SIG-M5 treated with dmso at 0.1 percent for 504 hours (cell line): ENCODE measurements at regions not wholly inside any gene's neighbourhood (a gene's known extent, or its start where the extent isn't known, plus 50 kb on each side); places are given as distances from the start of the nearest gene placed in this dataset.
A peak's percentile ranks its signal among the peaks of the same experiment; 100 is the strongest.
"Not testable (repeated sequence)": the region's sequence is repeated elsewhere in the genome, so short reads cannot be mapped to it uniquely, and the experiment has no call there.

Experiments
- DNase-seq: peaks from one replicate; lab custom pipeline; 2025; ENCODE audit not compliant: unreplicated experiment; lab: John Stamatoyannopoulos, UW

DNA sequence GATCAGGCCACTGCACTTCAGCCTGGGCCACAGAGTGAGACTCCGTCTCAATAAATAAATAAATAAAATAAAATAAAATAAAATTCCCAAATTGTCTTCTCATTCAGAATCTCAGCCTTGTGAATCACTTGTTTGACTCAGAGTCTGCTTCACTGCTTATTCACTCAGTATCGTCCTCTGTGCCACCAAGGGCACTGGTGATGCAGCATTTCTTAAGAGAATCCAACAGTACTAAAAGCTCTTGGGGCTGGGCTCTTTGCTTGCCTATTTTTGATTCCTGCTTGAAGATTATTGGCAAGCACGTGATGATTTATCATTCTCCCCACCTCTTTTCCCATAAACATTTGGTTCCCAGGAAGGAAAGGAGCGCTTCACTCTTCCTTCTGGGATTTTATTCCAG lies 54.8 kb upstream of the HMGB1 start:
- no peak for DNase-seq

DNA sequence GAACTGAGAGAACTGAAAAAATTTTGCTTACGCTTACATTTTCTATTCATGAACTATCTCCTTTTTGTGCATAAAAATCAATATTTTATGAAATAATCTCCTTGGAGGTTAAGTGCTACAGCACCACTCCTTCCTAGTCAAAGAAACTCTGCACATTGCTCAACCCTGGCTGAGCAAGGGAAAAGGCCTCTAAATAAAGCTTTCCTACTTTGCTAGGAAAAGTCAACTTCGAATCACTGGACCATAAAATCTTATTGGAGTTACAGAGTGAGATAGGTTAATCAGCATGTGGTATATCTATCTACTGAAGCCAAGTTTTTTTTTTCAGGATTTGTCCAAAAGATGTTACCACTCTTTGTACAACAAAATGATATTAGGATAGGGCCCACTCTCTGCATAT lies 57.5 kb upstream of the HMGB1 start:
- DNase-seq = no peak

DNA sequence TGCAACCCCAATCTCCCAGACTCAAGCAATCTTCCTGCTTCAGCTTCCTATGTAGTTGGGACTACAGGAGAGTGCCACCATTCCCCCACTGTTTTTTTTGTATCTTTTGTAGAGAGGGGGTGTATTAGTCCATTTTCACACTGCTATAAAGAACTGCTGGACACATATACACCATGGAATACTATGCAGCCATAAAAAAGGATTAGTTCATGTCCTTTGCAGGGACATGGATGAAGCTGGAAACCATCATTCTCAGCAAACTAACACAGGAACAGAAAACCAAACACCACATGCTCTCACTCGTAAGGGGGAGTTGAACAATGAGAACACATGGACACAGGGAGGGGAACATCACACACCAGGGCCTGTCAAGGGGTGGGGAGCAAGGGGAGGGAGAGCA lies 58.1 kb upstream of the HMGB1 start:
- not testable (repeated sequence) for DNase-seq

DNA sequence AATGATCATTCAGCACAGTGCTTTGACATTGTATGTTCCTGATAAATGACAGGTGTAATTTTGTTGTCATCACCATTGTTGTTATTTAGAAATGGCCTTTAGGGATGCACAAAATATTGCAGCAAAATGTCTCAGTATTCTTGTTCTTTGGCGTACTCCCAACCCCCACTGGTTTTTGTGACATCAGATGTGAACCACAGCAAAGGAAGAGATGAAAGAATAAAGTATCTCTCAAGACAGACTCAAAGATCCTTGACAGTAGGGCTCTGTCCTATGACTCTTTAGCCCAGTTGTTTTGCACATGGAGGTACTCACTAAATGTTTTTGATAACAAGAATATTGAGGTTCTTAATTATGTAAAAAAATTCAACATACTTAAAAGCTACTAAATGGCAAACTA lies 59.5 kb upstream of the HMGB1 start:
- not testable (repeated sequence) for DNase-seq

DNA sequence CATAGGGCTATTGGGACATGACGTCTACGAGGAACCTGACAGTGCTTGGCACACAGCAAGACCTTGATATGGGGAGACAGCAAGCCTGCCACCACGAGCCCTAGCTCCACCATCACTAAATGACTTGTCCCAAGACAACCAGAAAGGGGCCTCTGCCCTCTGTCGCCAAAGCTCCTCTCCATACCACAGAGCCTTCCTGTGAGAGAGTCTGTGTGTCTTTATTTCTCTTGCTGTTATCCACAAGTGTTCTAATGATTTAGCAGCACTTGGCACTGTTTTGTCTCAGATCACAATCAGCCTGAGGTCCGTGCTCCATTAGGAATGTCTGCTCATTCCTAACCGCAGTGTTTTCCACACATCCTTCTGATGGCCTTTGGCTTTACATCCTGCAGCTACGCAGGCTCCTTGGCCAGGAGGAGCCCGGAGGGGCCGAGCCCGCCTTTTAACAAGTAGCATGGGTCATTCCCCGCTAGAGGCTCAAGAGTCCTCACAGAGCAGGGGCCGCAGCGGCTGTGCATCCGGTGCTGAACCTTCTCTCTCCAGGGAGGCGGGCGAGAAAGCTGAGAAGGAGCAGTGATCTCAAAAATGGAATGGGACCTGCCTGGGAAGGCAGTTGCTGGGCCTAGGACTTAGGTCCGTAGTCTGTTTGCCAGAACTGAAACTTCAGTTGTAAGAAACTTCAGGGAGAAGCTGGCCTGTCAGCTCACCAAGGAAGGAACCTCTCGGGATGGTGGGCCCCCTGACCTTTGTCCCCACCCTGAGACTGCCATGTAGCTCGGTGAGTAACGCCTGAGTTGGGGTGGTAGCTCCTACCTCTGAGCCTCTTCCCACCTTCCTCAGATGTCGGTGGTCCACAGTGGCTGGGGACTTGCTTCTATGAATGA lies 61.1 kb upstream of the HMGB1 start:
- no peak for DNase-seq

DNA sequence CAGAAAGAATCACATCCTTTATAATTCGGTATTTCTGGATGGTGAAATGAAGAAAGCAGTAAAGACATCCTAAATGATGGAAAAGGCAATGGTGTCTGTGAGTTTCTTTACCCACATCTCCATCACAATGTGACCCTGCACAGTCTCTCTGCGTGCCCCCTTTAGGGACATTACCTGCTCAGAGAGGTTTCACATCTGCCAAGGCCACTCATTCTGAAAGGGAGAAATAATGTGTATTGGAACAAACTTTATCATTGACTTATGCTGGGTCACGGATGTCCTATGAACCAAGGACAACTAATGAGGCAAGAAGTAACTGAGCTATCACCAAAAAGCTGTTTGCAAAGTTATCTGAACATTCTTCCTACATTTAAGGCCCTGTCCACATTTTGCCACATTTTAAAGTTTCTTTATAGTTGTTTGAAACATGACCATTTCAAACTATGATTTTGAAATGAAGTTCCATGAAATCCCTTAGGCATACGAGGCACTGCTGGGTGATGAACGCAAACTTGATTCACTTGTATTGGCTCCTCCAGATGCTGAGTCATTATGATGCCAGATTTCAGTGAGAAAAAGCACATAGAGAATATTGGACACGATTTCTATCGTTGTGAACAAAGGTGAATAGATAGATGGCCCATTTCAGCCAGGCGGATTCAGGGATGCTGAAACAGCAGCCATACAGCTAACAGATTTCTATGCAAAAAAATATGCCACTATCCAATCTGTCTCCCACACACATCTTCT lies 63.5 kb upstream of the HMGB1 start:
- DNase-seq = no peak

DNA sequence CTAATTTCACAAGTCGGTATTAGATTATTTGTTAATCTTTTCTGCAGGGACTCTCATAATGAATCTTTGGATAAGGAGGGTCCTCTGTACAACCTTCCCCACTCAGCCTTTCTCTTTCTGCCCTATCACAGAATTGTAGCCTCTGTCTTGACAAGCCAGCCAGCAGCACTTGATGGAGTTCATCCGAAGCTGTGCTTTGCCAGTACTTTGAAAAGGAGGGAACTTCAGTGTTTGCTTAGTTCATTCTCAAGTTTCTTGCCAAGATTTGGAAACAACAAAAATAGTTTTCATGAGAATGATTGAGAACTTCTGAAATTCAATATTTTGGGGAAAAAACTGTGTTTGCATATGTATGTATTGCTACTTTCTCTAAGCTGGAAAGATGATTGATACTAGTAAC lies 69.3 kb upstream of the HMGB1 start:
- no peak for DNase-seq

DNA sequence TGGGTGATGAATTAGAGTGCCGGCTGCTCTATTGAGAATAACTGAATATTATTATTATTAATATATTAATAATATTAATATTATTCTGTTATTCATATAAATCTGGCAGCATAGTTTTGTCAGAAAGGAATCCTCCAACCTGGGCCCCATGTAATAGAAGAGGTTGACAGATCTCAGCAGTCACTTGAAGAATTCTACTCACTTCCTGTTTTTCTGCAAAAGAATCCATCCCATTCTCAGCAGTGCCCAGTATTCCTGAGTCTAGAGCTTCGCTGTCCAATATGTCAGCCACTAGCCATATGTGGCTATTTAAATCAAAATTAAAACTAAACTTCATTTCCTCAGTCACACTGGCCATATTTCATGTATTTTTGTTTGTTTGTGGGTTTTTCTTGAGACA lies 72.4 kb upstream of the USPL1 start:
- peak; percentile 9 for DNase-seq

DNA sequence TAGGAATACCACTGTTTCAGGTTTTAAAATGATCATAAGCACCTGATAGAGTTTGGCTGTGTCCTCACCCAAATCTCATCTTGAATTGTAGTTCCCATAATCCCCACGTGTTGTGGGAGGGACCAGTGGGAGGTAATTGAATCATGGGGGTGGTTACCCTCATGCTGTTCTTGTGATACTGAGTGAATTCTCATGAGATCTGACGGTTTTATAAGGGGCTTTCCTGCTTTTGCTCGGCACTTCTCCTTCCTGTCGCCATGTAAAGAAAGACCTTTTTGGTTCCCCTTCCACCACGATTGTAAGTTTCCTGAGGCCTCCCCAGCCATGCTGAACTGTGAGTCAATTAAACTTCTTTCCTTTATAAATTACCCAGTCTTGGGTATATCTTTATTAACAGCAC lies 69.7 kb upstream of the USPL1 start:
- DNase-seq = not testable (repeated sequence)

DNA sequence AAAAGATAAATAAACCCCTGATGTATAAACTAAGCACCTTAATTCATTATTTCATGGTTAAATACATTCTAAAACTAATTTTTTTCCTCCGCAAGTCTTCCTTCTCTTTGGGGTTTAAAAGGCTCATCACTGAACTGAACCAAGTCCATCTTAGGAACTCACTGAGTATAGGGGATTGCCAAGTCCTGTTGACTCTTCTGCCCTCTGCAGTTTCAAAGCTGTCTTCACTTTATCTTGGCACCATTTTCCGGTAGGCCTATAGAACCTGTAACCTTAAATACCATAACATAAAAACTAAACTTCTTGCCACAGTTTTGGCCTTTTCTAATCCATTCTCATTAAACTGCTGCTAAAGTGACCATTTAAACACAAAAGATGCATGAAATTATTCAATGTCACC lies 66.5 kb upstream of the USPL1 start:
- DNase-seq = peak; percentile 34

DNA sequence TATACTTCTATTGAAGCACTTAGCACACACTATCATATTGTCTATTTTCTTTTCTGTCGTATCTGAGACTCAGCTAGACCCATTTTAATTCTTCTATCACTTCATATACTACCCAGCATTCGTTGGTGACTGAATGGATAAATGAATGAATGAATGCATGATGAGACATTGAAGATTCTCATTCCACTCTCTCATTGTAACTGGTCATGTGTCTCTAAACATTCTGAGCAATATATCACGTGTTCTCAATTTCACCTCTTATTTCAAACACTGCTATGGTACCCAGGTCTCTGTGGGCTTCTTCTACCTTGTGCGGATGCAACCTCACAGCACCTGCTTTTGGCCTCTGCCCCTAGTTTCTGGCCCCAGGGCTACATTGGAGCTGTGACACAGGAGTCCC lies 65.2 kb upstream of the USPL1 start:
- DNase-seq = no peak

DNA sequence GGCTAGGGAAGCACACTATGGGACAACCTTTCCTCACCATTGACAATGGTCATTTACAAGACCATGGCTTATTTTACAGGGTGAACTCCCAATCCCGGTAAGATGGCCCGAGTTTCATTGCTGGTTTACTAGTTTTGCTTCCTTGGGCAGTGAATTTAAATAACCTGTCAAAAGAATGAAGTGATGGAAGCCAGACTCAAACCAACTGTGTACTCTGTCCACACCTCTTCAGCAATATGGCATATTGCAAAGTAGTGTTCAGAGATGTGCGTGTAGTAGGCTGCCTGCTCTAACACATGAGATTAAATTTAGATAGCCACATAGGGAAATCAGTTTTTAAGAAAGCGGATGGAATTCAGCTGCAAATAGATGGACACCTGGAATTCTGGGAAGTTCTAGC lies 58.4 kb upstream of the USPL1 start:
- DNase-seq = no peak

DNA sequence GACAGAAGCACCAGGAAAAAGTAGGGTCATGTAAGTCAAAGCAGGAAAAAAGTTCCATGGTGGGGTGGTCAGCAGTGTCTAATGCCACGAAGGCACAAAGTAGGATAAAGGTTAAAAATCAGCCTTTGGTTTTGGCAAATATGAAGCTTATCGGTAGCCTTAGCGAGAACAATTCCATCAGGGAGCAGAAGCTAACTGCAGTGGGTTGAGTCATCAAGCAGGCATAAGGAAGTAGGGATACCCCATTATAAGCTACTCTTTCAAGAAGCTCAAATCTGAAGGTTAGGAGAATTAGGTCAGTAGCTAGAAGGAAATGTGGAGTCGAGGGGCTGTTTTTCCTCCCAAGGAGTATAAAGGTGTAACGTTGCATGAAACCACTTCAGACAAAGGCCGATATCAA lies 57.5 kb upstream of the USPL1 start:
- DNase-seq = no peak

DNA sequence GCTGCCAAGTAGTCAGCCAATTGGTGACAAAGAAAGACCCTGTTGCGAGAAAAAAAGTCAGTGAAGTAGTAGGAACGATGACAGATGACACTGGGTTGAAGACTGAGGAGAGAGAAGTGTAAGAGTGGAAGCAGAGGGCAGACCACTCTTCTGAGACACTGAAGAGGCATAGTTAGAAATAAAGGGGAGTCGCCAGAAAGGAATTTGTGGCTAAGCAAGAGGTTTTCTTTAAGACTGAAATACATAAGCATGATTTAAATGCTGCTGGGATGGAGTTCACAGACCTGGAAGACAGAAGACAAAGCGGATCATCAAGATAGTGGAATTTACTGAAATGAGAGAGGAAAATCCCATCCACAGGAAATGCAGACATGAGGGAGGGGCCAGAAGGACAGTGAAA lies 56.2 kb upstream of the USPL1 start:
- no peak for DNase-seq

DNA sequence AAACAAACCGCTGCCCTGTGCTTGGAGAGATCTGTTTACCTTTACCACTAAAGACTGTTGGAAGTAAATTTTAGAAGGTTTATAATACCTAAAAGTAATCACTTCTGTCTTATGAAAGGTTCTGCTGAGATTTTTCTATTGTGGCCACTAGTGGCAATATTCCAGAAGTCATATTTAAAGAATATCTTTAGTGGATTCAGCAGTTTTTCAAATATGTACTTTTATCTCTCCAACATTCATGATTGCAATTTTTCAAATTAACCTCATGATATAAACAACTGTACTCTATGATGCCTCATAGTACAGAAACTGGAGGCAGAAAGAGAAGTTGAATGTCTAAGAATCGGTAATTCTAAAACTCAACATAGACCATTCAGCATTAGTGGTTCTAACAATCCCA lies 53.2 kb upstream of the USPL1 start:
- no peak for DNase-seq

DNA sequence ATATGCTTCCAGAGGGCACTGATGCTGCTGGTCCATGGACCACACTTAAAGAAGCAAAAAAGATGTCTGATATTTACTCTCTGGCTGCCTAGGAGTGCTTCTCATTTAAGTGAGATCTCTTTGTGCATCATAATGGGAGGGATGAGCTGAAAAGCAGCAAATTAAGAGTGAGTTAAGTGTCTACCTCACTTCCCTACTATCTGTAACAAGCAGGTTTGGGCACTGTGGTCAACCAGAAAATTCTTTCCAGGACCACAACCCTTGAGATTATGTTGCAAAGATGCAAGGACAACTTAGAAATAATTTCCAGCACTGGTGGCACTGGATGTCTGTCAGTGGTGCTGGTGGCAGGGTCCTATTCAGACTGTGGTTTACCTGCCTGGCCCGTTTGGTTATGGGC lies 52.1 kb upstream of the USPL1 start:
- DNase-seq = no peak

DNA sequence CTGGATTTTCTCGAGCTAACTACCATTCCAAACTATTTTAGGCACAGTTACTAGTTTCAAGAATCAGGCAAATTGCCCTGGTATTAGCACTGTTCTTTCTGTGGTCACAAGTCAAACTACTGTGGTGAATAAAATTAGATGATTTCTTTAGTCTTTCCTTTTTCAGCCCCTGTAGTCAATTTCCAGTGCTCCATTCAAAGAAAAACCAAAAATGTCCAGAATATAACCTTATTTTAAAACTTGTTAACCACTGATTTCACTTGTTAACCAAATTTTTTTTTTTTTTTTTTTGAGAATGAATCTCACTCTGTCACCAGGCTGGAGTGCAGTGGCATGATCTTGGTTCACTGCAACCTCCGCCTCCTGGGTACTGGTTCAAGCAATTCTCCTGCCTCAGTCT lies 50.6 kb upstream of the USPL1 start:
- no peak for DNase-seq
